IPS-20b (cell line): ENCODE measurements at regions not wholly inside any gene's neighbourhood (a gene's known extent, or its start where the extent isn't known, plus 50 kb on each side); places are given as distances from the start of the nearest gene placed in this dataset.
"Not testable (repeated sequence)": the region's sequence is repeated elsewhere in the genome, so short reads cannot be mapped to it uniquely, and the experiment has no call there.

Source experiments
- H3K27ac ChIP-seq: one replicate; pipeline ENCODE4 v1.5.1; 2013; ENCODE audit warnings: low read length
- H3K27me3 ChIP-seq: 2 replicates; pipeline ENCODE4 v1.6.1; 2013; ENCODE audit warnings: mild to moderate bottlenecking, low read length, inconsistent platforms; ENCODE audit not compliant: insufficient read depth
- H3K36me3 ChIP-seq: 2 replicates; pipeline ENCODE4 v1.6.1; 2013; ENCODE audit warnings: low read depth, mild to moderate bottlenecking, inconsistent platforms, low read length, moderate library complexity; ENCODE audit not compliant: insufficient read depth
- H3K4me1 ChIP-seq: 2 replicates; pipeline ENCODE4 v1.6.1; 2013; ENCODE audit warnings: mild to moderate bottlenecking, control low read depth, inconsistent platforms, low read length, moderate library complexity; ENCODE audit not compliant: insufficient read depth
- H3K4me3 ChIP-seq: 2 replicates; pipeline ENCODE4 v1.5.1; 2013; ENCODE audit warnings: mild to moderate bottlenecking, low read length, inconsistent platforms
- H3K9ac ChIP-seq: 2 replicates; pipeline ENCODE4 v1.6.1; 2013; ENCODE audit warnings: low read depth, mild to moderate bottlenecking, inconsistent platforms, low read length, moderate library complexity
- H3K9me3 ChIP-seq: 2 replicates; pipeline ENCODE4 v1.6.1; 2013; ENCODE audit warnings: mild to moderate bottlenecking, low read depth, low read length, inconsistent platforms; ENCODE audit not compliant: insufficient read depth

DNA sequence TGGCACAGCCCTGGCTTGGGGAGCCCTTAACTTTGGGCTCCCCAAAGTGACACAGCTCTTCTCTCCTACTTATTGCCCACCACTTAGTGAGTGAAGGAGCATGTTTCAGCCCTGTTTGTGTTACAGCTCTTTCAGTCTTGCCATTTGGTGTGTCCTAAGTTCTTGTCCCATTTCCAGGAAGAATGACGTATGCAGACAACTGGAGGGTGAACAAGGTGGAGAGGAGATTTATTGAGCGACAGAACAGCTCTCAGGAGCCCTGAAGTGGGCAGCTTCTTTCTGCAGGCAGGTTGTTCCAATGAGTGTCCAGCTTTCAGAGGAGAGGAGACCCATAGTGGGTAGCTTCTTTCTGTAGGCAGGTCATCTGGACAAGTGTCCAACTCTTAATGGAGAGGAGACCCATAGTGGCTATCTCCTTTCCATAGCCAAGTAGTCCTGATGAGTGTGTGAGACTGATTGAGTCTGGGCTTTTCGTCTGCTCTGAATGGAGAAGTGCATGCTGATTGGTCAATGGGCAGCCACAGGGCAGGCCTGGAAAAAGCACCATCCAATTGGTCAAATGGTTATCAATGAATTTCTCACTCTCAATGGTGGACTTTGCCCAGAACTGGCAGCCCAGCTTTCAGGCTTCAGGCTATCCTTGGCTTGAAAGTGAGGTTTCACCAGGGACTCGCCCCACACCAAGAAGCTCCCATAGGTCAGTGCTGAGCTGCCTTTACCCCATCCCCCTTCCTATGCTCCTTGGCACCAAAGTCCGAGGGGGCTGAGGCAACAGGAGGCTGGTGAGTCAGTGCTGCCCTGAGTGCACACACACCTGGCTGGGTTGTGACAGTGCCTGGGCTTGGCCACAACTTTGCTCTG, 688.2 kb downstream of the NYAP2 start:
- Histone ChIP-seq H3K9ac (no peak overlapping the region), H3K4me1 (no peaks in the 10 kb centered on the region), H3K27ac (no peak overlapping the region), H3K36me3 (no peaks in the 10 kb centered on the region), H3K9me3 (peaks cover 16% of the 10 kb centered on the region), H3K27me3 (no peaks in the 10 kb centered on the region), H3K4me3 (no peak overlapping the region)

DNA sequence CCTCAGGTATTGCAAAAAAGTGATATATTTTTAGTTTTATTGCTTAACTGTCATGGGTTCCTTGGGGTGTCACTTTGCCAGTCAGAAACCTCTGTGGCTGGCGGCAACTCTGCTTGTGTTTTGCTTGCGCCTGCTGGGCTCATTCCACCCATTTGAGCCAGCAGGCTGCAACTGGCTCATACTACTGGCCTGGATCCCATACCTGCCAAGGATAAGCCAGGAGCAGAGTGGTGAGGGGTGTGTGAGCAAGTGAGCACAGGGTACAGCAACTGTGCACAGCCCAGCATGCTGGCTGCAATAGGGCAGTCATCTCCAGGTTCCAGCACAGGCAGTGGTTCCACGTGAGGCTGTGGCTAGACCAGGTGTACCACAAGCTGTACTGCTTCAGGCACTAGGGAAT, 687.5 kb downstream of the NYAP2 start:
- H3K4me3 ChIP-seq: no peak overlapping the region
- no peaks in the 10 kb centered on the region for H3K27me3 ChIP-seq
- peaks cover 16% of the 10 kb centered on the region for H3K9me3 ChIP-seq
- no peak overlapping the region for H3K27ac ChIP-seq
- H3K9ac ChIP-seq: no peak overlapping the region
- H3K4me1 ChIP-seq: no peaks in the 10 kb centered on the region
- H3K36me3 ChIP-seq: no peaks in the 10 kb centered on the region

DNA sequence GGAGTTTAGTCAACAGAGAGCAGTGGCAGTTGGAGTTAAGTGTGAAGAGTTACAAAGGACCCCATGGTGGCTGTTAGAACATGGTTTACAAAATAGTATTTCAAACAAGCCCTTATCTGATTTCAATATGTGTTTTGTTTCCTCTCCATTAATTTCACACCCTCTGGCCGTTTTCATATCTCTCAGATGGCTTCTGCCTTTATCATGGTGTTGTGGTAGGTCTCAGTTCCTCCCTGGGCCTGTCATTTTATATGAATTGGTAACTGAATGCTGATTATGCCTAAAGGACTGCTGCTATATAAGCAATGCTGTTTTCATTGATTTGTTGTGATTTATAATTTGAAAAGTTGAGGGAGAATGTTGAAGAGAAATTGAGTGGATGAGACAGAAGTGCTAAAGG, 686.7 kb downstream of the NYAP2 start:
- Histone ChIP-seq H3K4me3 (no peak overlapping the region), H3K9me3 (peaks cover 16% of the 10 kb centered on the region), H3K9ac (no peak overlapping the region), H3K36me3 (no peaks in the 10 kb centered on the region), H3K4me1 (no peaks in the 10 kb centered on the region), H3K27me3 (no peaks in the 10 kb centered on the region), H3K27ac (no peak overlapping the region)

DNA sequence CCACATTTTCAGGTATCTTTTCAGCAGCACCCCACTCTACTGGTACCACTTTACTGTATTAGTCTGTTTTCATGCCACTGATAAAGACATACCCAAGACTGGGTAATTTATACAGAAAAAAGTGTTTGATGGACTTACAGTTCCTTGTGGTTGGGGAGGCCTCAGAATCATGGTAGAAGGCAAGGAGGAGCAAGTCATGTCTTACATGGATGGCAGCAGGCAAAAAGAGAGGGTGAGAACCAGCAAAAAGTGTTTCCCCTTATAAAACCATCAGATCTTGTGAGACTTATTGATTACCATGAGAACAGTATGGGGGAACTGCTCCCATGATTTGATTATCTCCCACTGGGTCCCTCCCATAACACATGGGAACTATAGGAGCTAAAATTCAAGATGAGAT, 685.9 kb downstream of the NYAP2 start:
- H3K36me3 ChIP-seq, H3K27ac ChIP-seq, H3K27me3 ChIP-seq, H3K9ac ChIP-seq, H3K4me3 ChIP-seq, H3K4me1 ChIP-seq: not testable (repeated sequence)
- peaks cover 16% of the 10 kb centered on the region for H3K9me3 ChIP-seq

DNA sequence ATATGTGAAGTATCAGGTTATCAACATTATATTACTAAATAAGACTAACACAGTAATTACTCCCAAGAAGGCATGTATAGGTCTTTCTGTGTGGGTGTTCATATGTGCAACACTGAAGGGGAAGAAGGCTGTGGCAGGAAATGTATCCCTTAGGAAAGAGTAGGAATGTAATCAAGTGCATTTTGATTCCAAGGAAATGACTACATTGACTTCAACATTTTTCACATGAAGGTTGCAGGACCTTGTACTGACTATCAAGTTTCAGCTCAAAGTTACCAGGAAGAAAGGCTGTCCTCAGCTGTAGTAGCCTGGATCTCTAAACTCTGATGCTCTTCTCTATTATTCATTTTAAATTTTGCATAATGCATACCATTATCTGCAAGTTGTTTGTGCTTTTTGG, 680.8 kb downstream of the NYAP2 start:
- no peaks in the 10 kb centered on the region for H3K4me1 ChIP-seq
- no peaks in the 10 kb centered on the region for H3K36me3 ChIP-seq
- peaks cover 15% of the 10 kb centered on the region for H3K9me3 ChIP-seq
- no peak overlapping the region for H3K9ac ChIP-seq
- no peak overlapping the region for H3K27ac ChIP-seq
- no peak overlapping the region for H3K4me3 ChIP-seq
- H3K27me3 ChIP-seq: no peaks in the 10 kb centered on the region

DNA sequence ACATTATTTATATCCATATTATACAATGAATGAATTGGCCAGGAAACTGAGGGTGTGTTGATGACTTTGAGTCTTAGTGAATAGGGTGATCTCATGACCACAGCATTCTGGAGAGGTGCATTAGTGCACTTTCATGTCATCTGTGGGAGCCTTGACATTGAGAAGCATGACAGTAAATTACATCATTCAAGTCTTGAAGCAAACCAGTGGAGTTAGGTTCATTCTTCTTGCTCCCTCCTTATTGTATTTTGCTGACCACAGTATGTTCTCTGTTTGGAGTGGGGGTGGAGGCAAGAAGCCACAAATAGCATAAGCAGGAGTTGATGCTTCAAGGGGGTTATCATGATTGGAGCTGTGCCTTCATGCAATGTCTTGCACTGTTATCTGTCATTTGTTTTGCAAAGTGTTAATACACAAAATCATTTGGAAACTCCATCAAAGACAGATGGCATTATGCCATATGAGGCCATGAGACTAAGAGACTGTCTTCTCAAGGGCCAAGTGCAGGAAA, 680.2 kb downstream of the NYAP2 start:
- no peak overlapping the region for H3K9ac ChIP-seq
- H3K36me3 ChIP-seq: no peaks in the 10 kb centered on the region
- no peak overlapping the region for H3K27ac ChIP-seq
- H3K9me3 ChIP-seq: peaks cover 9% of the 10 kb centered on the region
- H3K27me3 ChIP-seq: no peaks in the 10 kb centered on the region
- no peak overlapping the region for H3K4me3 ChIP-seq
- H3K4me1 ChIP-seq: no peaks in the 10 kb centered on the region

DNA sequence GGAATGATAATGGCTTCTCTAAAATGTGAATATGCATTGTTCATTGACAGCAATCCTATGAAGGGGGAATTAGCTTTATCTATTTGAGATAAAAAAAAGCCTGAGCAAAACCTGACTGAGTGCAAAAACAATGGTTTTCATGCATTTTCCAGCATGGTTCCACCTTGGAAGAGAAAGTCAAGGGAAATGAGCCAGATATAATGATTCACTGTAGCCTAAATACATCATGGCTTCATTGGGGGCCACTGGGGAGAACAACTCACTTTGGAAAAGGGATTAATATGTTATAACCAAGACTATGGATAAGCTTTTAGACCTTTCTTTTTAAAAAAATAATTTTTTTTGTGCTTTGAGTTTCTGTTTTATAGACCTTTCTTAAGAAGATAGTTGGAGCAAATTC, 679.7 kb downstream of the NYAP2 start:
- Histone ChIP-seq H3K9ac (no peak overlapping the region), H3K4me1 (no peaks in the 10 kb centered on the region), H3K27me3 (no peaks in the 10 kb centered on the region), H3K36me3 (no peaks in the 10 kb centered on the region), H3K9me3 (peaks cover 4% of the 10 kb centered on the region; the same call in 1 of the 2 replicates), H3K27ac (no peak overlapping the region), H3K4me3 (no peak overlapping the region)

DNA sequence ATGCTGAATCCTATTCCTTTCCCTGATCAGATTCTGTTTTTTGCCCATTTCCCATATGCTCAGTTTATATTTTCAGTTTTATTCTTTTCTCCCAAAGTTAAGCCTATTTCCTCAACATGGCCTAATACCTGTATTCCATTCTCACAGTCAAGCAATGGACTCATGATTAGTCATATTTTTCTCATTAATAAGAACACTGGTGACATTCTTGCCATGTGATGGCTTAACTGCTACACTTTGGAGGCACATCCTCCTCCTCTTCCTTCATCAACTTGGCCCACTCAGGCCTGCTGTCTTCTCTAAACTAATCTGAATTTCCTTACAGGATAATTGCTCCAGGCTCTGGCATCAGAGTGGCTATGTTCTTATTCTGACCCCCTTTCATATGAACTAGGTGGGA, 679.2 kb downstream of the NYAP2 start:
- no peak overlapping the region for H3K27ac ChIP-seq
- H3K4me1 ChIP-seq: no peaks in the 10 kb centered on the region
- H3K36me3 ChIP-seq: no peaks in the 10 kb centered on the region
- H3K9ac ChIP-seq: no peak overlapping the region
- H3K4me3 ChIP-seq: no peak overlapping the region
- H3K9me3 ChIP-seq: no peaks in the 10 kb centered on the region
- no peaks in the 10 kb centered on the region for H3K27me3 ChIP-seq

DNA sequence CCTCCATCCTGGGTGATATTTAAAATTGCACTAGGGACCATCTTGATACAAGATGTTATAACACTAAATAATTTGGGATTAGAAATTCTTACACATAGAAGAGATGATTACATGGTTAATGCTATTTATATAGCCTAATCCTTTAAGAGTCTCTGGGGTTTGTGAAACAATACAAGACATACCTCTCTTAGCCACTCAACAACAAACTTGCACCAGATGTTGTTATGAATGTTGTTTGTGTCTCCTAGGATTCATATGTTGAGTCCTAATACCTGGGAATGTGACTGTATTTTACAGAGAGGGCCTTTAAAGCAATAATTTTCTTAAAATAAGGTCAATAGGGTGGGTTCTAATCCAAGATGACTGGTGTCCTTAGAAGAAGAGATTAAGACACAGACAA, 678.3 kb downstream of the NYAP2 start:
- Histone ChIP-seq H3K36me3 (no peaks in the 10 kb centered on the region), H3K27me3 (no peaks in the 10 kb centered on the region), H3K27ac (no peak overlapping the region), H3K9ac (no peak overlapping the region), H3K4me3 (no peak overlapping the region), H3K9me3 (no peaks in the 10 kb centered on the region), H3K4me1 (no peaks in the 10 kb centered on the region)

DNA sequence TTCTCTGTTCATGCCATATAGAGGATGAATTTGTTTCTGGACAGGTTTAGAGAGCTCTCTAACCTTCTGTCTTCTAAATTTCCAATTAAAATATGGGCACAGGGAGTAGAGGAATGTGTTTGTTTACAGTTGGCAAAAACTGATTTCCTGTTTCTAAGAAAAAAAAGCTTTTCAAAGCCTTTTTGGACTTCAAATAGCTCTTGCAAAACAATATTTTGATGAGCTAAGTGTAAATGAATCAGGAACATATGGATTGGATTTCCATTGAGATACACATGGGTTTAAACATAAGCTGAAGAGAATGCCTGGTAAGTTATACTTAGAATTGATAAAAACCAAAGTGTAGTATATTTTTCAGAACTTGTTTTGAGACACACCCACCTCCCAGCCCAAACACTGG, 677.5 kb downstream of the NYAP2 start:
- H3K36me3 ChIP-seq: no peaks in the 10 kb centered on the region
- no peaks in the 10 kb centered on the region for H3K4me1 ChIP-seq
- no peaks in the 10 kb centered on the region for H3K9me3 ChIP-seq
- no peak overlapping the region for H3K9ac ChIP-seq
- no peaks in the 10 kb centered on the region for H3K27me3 ChIP-seq
- H3K4me3 ChIP-seq: no peak overlapping the region
- no peak overlapping the region for H3K27ac ChIP-seq

DNA sequence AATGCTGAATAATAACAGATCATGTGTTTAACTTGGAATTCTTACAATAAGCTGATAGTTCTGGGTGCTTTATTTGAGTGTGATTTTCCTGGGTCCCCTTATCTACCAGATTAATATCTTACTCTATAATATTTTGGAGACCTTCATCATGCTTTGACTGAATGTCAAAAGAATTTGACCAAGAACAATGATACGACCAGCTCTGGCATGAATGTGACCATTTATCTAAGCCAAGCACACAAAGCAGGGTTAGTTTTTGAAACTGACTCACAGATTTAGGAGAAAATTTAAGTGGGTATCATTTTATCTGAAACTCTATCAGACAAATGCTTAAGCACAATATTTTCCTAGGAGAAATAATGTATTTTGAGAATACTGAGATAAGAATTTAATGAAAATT, 677.0 kb downstream of the NYAP2 start:
- H3K4me1 ChIP-seq: no peaks in the 10 kb centered on the region
- no peaks in the 10 kb centered on the region for H3K36me3 ChIP-seq
- H3K9me3 ChIP-seq: no peaks in the 10 kb centered on the region
- no peak overlapping the region for H3K9ac ChIP-seq
- H3K27ac ChIP-seq: no peak overlapping the region
- no peaks in the 10 kb centered on the region for H3K27me3 ChIP-seq
- no peak overlapping the region for H3K4me3 ChIP-seq

DNA sequence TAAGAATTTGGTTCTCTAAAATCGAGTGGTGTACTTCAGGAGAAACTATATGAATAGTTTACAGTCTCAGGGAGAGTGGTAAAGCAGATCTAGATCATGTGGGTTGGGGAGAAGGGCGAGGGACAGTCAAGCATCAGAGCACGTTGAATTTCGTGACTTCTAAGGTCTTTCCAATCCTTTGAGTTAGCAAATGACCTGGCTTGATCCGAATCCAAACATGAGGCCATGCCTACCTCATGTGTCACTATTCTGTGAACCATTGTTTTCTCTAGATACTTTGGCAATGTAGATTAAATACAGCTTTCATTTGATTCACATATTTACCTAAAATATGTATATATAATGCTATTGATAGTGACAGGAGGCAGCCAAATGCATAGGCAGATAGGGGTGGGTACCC, 674.9 kb downstream of the NYAP2 start:
- H3K27me3 ChIP-seq: no peaks in the 10 kb centered on the region
- H3K4me3 ChIP-seq: no peak overlapping the region
- H3K36me3 ChIP-seq: no peaks in the 10 kb centered on the region
- H3K4me1 ChIP-seq: no peaks in the 10 kb centered on the region
- no peak overlapping the region for H3K27ac ChIP-seq
- H3K9ac ChIP-seq: no peak overlapping the region
- H3K9me3 ChIP-seq: no peaks in the 10 kb centered on the region
